ENCODE measurements at regions not wholly inside any gene's neighbourhood (a gene's known extent, or its start where the extent isn't known, plus 50 kb on each side); places are given as distances from the start of the nearest gene placed in this dataset.
A peak's percentile ranks its signal among the peaks of the same experiment; 100 is the strongest.
"Not testable (repeated sequence)": the region's sequence is repeated elsewhere in the genome, so short reads cannot be mapped to it uniquely, and the experiment has no call there.

DNA sequence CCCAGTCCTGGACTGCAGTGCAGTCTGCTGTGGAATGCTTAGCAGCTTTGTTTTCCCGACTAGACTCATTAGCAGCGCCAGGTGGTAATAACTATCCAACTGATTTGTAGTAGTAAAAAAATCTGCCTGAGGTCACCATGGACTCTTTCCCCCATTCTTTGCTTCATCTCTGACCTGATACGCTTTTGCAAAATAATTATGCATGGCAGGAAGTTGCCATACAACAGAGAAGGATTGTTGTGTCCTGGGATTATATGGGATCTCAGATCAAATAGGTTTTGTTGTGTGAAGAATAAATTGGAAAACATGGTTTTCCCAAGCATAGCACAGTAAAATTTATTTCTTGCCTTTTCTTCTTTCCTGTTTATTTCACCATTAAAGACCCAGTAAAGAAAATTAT lies 72.4 kb upstream of the ATP5MC3 start:
- DNase-seq (ENCODE audit: low read depth), result no peak

DNA sequence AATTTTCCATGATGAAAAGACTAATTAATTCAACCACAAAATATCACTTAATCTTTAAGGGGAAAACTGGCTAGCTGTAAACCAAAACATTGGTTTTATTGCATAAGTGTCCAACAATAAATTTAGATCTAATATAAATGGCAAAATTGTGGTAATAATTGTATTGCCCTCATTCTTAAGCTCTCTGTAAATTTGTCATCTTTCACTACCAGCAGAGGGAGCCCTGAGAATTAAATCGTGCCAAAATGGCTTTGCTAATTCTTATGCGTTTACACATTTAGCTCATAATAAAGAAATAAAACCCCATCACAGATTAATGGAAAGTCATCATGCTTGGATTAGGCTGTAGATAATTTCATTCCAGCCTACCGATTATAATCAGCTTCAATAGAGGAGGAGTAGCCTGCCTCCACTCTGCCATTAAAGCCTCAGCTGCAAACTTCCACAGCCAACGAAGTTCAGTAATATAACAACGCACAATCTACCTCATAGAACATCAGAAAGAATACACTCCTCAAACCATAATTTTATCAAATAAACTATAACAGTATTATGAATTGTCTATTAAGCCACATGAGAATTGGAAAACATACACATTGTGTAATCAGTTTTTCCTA lies 70.0 kb upstream of the ATP5MC3 start:
- peak; percentile 62 for DNase-seq (ENCODE audit: low read depth)

DNA sequence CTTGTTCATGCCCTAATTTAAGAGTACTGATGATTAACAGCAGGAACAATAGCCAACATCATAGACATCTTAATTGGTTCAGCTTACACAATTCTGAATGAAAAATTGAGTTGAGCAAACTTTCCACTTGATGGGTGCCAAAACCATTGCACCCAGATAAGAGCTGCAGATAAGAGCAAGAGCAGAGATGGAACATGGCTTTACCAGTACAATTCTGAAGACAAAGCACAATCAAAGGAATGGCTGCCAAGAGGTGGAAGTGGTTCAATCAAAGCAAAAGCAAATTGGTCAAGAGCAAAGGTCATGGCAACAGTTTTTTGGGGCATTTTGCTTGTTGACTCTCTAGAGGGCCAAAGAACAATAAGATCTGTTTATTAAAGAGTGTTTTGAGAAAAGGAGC lies 65.6 kb upstream of the ATP5MC3 start:
- DNase-seq (ENCODE audit: low read depth), result no peak

DNA sequence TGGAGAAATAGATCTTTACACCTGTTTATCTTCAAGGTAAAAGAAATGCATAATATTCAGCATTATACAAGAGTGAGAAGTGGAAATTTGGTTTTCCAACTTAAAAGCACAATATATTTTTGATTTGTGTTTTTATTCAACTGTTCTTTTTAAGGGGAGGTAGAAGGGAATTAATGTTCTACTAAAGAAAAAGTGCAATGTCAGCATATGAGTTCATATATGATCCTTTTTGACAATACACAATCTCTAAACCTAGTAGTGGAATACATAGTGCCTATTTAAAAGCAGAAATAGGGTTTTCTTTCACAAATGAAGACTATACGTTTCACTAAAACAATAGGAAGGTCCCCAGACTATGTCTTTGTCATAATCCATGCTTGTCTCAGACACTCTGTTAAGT lies 63.2 kb upstream of the ATP5MC3 start:
- DNase-seq (ENCODE audit: low read depth), result no peak

DNA sequence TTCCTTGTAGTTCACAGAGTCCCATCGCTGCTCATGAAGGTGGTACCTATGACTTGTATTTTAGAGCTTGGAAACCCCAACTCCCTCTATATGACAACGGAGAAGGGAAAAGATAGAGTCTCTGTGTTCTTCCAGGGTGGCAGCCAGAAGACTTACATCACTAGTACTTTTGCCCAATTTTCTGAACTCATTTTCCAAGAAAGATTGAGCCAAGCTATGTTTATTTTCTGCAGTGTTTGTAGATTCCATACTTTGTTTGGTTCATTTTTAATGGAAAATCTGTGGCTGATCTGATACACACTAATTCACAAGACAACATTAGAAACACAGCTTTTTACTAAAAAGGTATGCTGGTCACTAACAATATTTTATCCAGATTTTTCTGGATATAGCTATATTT lies 60.2 kb upstream of the ATP5MC3 start:
- DNase-seq (ENCODE audit: low read depth), result no peak

DNA sequence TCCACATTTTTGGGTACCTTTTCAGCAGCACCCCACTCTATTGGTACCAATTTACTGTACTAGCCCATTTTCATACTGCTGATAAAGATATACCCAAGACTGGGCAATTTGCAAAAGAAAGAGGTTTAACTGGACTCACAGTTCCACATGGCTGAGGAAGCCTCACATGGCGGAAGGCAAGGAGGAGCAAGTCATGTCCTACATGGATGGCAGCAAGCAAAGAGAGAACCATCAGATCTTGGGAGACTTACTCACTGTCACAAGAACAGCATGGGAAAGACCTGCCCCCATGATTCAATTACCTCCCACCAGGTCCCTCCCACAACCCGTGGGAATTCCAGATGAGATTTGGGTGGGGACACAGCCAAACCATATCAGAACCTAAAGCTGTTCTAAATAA lies 58.5 kb upstream of the ATP5MC3 start:
- DNase-seq (ENCODE audit: low read depth), result not testable (repeated sequence)

DNA sequence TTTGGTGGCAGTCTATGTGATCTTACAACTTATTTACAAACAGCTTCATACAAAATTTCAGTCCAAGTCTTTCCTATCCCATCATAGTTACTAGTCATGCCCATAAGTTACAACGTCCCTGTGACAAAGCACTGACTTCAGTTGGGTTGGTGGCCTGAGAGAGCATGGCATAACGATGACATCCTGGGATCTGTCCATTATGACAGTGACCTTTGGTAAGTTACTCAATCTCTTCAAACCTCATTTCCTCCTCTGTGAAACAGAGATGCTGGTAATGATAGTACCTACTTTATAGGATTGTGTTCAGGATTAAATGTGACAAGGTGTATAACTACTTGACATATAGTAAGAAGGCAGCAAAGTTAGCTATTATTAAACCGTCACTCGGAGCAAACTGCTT lies 55.4 kb upstream of the ATP5MC3 start:
- DNase-seq (ENCODE audit: low read depth), result no peak

DNA sequence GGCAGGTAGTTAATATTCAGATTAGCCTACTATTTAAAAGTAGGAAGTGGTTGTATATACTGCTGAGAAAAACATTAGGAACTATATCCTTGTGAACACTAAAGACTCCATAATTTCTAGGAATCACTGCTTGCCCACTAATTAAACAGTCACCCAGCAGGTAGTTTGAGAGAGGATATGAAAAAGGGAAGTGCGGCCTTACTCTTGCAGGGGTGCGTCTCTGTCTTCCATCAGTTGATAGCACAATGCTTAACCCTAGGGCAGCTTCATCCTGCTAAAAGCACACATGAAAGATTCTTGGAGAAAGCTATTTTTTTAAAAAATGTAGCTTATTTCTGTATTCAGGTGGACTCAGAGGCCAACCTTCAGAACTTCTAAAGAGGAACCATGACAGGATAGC lies 53.1 kb upstream of the ATP5MC3 start:
- no peak for DNase-seq (ENCODE audit: low read depth)

DNA sequence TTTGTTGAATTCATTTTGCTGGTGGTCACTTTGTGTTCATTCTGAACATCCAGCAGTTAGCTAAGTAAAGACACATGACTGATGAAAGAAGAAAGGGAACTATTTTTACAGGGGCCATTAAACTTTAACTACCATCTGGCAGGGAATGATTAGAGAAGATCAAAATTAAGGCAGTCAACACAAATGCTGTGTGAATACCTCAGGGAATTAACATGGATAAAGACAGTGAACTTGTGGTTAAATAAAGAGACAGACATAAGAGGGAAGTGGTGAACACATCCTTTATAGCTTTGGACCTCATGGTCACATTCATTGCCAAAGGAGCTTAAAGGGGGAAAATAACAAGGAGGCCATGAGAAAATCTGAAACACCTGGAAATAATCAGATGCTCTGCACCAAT lies 52.6 kb upstream of the ATP5MC3 start:
- DNase-seq (ENCODE audit: low read depth), result no peak

DNA sequence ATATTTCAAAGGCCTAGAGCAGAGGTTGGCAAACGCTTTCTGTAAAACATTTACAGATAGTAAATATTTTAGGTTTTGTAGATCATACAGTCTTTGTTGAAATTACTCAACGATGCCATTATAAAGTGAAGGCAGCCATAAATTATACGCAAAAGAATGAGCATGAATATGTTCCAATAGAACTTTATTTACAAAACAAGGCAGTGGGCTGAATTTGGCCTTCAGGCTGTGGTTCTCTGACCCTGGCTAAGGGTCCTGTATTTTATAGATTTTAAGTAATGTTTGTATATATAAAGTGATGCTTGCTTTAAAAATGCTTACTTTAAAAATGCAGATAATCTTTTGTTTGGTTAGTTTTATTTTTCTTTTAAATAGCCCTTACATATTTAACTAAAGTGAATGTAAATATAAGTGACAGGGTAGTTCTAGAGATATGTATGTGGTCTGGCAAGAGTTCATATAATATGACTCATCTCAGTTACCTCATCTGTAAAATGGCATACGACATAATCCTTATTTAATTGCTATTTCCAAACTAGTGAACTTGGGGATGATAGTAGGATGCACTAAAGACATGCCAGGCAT lies 51.7 kb upstream of the ATP5MC3 start:
- DNase-seq (ENCODE audit: low read depth), result peak; percentile 75
